GM21447 (cell line): ENCODE measurements at regions not wholly inside any gene's neighbourhood (a gene's known extent, or its start where the extent isn't known, plus 50 kb on each side); places are given as distances from the start of the nearest gene placed in this dataset.
"Not testable (repeated sequence)": the region's sequence is repeated elsewhere in the genome, so short reads cannot be mapped to it uniquely, and the experiment has no call there.

Source experiments
- ATAC-seq: cut with Tn5 transposase; IDR thresholded peaks from one replicate; pipeline ENCODE4 v1.9.1; 2021; ENCODE audit not compliant: unreplicated experiment

- ATAC-seq: no peak
Observed at GRCh38 chr1:78247079-78247478, 201.3 kb downstream of the GIPC2 start.

GRCh38 chr1:78250201-78250600 is 204.4 kb downstream of the GIPC2 start:
- no peak for ATAC-seq

GRCh38 chr1:78254517-78254916 is 208.8 kb downstream of the GIPC2 start:
- ATAC-seq: no peak

- ATAC-seq: no peak
Observed at GRCh38 chr1:78255383-78255782, 209.6 kb downstream of the GIPC2 start.

- ATAC-seq: no peak
Observed at GRCh38 chr1:78255846-78256245, 210.1 kb downstream of the GIPC2 start.

DNA sequence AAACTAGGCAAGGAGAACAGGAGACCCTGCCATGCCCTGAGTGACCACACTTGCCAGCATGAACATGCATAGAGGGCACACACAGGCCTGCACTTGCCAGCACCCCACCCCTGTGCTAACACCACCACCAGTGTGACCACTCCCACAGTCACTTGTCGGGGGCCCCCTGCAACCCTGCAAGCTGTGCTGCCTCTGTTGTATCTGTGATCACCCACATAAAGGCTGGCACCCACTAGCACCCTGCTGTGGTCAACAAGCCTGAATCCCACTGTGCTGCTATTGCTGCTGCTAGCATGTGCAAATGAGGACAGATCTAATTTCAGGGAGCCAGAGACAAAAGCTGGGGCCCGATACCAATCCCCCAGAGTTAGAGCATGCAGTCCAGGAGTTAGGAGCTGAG is 217.7 kb downstream of the GIPC2 start:
- ATAC-seq: no peak

GRCh38 chr1:78263946-78264345 is 218.2 kb downstream of the GIPC2 start:
- ATAC-seq: no peak

DNA sequence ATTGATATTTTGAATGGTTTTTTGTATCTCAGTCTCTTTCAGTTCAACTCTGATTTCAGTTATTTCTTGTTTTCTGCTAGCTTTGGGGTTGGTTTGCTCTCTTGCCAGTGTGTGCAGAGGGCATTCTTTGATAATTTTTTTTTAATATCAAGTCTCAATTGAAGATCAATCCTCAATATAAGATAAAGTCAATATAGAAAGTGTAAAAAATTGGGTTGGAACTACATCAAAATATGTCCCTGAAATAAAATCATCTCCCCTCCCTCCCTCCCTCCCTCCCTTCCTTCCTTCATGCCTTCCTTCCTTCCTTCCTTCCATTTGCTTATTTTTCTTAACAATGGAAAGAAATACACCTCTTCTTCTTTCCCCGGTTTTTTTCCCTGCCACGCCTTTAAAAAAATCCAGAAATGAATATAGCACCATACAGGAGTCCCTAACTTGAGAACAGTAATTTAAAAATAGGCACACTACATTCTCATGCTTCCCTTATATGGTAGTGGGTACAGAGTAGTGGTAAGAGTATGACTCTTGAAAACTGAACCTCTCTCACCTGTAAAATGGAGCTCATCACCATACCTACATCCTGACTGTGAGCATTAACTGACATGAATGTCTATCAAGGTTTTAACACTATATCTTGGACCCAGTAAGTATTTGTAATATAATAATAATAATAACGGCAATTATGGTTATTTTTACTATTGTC is 221.9 kb downstream of the GIPC2 start:
- no peak for ATAC-seq

- no peak for ATAC-seq
Observed at GRCh38 chr1:78269591-78269990, 221.2 kb upstream of the PTGFR start.

DNA sequence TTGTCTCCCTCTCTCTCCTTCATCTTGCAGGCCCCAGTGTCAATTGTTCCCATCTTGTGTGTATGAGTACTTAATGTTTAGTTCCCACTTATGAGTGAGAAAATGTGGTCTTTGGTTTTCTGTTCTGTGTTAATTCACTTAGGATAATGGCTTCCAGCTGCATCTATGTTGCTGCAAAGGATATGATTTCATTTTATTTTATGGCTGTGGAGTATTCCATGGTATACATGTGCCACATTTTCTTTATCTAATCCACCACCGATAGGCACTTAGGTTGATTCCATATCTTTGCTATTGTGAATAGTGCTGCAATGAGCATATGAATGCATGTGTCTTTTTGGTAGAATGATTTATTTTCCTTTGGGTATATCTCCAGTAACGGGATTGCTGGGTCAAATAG is 219.4 kb upstream of the PTGFR start:
- not testable (repeated sequence) for ATAC-seq

DNA sequence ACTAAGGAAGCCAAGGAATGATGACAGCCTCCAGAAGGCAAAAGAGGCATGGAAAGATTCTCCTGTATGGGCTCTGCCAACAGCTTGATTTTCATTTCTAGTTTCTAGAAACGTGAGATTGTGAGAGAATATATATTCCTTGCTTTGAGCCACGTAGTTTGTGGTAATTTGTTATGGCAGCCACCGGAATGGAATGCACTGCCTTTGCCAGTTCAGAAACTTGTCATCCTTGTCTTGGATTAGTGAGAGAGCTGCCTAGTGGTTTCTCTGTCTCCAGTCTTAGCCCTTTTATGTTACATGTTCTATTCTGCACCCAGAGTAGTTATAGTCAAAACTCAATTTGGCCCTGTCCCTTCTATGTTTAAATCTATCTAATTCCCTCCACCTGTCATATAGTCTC is 216.0 kb upstream of the PTGFR start:
- ATAC-seq: no peak

DNA sequence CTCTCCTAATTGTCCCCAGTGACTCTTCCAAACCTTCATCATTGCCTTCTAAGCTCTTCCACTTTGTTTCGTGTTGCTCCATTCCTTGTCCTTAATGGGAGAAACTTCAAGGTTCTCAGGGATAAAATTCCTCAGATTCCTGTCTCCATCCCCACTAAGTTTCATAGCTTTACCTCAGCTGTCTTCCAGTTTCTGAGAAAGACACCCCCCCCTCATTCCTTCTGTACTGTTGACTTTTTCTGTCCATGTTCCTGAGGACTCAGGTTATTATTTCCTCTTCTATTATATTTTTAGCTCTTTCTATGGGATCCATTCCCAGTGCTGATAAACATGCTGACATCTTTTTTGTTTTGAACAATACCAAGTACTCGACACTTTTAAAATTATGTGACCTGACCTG is 215.3 kb upstream of the PTGFR start:
- no peak for ATAC-seq

DNA sequence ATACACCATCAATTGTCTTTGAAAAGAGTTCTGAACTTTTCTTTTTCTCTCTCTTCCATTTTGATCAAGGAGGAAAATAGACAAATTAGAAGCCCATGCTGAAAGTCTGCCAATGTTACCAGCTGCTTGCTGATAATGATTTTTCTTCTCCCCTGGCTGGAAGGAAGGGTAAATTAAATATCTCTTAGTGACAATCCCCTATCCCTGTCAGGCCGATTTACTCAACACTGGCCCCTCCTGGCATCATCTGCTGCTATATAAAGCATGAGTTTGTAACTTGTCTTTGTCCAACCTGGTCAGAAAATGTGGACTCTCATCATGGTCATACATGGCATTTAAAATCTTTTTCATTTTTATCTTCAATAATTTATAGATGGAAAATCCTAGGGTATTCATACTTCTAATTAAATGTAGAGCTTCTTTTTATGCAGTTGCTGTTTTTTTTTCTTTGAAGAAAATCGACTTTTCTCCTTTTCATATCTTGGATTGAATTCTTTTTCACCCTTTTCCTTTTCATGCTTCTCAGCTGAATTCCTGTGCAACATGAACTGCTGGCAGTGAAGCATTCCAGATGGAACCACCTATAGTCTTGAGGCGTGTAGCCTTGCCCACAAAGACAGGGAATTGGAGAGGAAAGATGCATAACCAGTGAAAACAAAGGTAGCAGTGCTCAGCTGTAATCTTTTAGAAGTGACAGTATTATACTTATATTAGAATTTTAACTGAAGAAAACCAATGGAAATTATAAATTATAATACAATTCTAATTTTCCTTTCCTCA is 214.7 kb upstream of the PTGFR start:
- ATAC-seq: no peak

DNA sequence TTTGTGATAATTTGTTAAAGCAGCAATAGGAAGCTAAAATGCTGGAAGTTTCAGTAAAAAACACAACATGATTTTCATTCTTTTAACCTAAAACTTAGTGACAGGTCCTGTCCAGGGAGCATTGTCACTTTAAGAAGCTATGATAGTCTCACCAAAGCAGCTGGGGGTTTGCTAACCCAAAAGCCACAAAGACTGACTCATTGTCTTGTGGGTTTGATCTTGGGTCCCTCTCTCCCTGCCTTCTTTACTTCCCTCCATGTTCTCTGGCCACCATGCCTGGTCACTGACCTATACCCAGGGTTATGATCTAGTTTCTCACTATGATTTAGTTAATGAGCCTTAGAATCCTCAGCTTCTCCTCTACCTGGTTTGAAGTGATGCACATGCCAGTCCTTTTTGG is 213.5 kb upstream of the PTGFR start:
- ATAC-seq: peak; percentile 75

GRCh38 chr1:78279051-78279450 is 211.7 kb upstream of the PTGFR start:
- ATAC-seq: no peak

GRCh38 chr1:78280626-78281025 is 210.1 kb upstream of the PTGFR start:
- no peak for ATAC-seq

- ATAC-seq: no peak
Observed at GRCh38 chr1:78281580-78281979, 209.2 kb upstream of the PTGFR start.

DNA sequence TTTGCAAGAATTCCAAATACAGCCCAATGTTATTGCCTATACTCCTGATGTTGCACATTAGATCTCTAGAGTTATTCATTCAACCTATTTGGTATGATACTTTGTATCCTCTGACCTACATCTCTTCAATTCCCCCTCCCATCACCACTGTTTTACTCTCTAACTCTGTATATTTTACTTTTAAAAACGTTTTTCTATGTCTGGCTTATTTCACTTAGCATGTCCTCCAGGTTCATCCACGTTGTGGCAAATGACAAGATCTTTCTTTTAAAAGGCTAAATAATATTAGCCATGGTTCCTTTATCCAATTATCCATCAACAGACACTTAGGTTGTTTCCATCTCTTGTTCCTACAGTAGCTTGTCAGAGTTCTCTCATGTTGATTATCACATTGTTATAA is 207.1 kb upstream of the PTGFR start:
- no peak for ATAC-seq

- ATAC-seq: no peak
Observed at GRCh38 chr1:78284354-78284753, 206.4 kb upstream of the PTGFR start.

GRCh38 chr1:78286686-78287085 is 204.1 kb upstream of the PTGFR start:
- no peak for ATAC-seq

DNA sequence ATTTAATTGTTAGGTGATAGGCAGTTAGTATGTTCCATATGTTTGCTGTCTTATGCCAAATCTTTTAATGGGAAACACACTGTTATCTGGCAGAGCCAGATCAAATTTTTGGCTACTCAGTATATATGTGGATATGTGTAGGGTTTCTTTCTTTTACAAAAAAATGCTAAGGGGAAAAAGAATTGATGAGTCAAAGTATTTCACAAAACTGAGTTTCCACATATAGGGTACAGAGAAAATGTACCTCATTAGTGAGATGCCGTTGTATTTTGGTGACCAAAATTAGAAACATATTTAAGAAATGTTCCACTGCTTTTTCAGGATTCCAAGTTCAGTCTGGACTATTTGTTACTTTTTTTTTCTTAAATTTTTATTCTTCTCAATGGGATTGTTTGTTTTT is 201.2 kb upstream of the PTGFR start:
- no peak for ATAC-seq

- no peak for ATAC-seq
Observed at GRCh38 chr1:78291418-78291817, 199.4 kb upstream of the PTGFR start.

DNA sequence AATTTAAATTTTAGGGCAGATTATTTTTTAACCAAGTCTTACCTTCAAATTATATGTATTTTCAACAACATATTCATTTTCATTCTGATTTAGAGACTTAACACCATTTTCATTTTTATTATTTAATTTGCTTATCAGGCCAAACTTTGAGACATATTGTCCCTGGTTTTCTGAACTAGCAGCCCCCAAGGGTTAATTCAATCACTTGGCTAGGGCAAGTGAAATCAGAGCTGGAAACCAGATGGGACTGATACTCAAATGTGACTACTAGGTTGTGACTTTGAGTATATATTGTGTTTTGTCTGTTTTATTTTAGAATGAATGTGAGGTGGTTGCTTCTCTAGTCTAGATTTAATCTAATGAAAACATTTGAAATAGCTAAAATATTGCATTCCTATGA is 198.9 kb upstream of the PTGFR start:
- no peak for ATAC-seq
